HepG2 (cell line): ENCODE measurements at regions not wholly inside any gene's neighbourhood (a gene's known extent, or its start where the extent isn't known, plus 50 kb on each side); places are given as distances from the start of the nearest gene placed in this dataset.

Experiments
- ATAC-seq: fragments of 200-7000 bp; cut with Tn5 transposase; 3 replicates; pipeline ENCODE4 v1.9.1; 2020; ENCODE audit warnings: mild to moderate bottlenecking, moderate library complexity
- BruUV-seq: library from RNA; stranded (reverse); fragments of 400-500 nt; replicated peaks from 2 replicates; lab custom pipeline; 2021; lab: Mats Ljungman, UMichigan
- CTCF ChIA-PET: fragments of 300-600 bp; formaldehyde crosslinking; extraction: SDS; loops from one replicate; lab custom pipeline; 2021; ENCODE audit warnings: low total read pairs, inconsistent platforms, low intra/inter-chr PET ratio; lab: Yijun Ruan, JAX
- POLR2A ChIA-PET: fragments of 350-600 bp; sonication (Branson Sonifier 250); formaldehyde crosslinking; loops from one replicate; lab custom pipeline; 2020; ENCODE audit warnings: antibody characterized with exemption, inconsistent platforms; lab: Yijun Ruan, JAX
- DNase-seq: peaks from one replicate; pipeline ENCODE4 v3.0.0-alpha.2; 2015; ENCODE audit warnings: low spot score
- FAIRE-seq: peaks from 3 replicates; lab custom pipeline; 2011; peaks lifted over from hg19 to GRCh38; lab: Jason Lieb, UNC
- H2AFZ ChIP-seq: one replicate; pipeline ENCODE4 v1.6.1; 2011; ENCODE audit warnings: low read length, inconsistent platforms
- H3K27ac ChIP-seq: fragments of 300-600 bp; 3 replicates; pipeline ENCODE4 v1.8.0; 2011; ENCODE audit warnings: mixed run types, mild to moderate bottlenecking, mixed read lengths, low read length, inconsistent platforms; ENCODE audit not compliant: insufficient read depth; ENCODE audit errors: extremely low read length
- H3K27me3 ChIP-seq, 2 experiments: fragments of 200-600 bp in 1 of 2; 2 replicates in 1 of 2; 3 replicates in 1 of 2; pipeline versions ENCODE4 v1.6.0 to v1.8.0; 2011; ENCODE audit warnings: low read length in 2 of 2, mild to moderate bottlenecking in 2 of 2, moderate library complexity in 2 of 2, inconsistent platforms in 1 of 2; ENCODE audit not compliant: insufficient read depth in 2 of 2, control insufficient read depth in 1 of 2
- H3K36me3 ChIP-seq, 2 experiments: fragments of 200-600 bp in 1 of 2; replicated peaks in 1 of 2; 2 replicates in 1 of 2; 3 replicates in 1 of 2; pipeline versions ENCODE4 v1.5.1 to v1.8.0; 2011; ENCODE audit warnings: low read length in 2 of 2, inconsistent platforms in 1 of 2; ENCODE audit not compliant: insufficient read depth in 2 of 2, control insufficient read depth in 1 of 2
- H3K4me1 ChIP-seq: 2 replicates; pipeline ENCODE4 v1.5.1; 2012; ENCODE audit warnings: low read length, inconsistent platforms; ENCODE audit not compliant: insufficient read depth
- H3K4me2 ChIP-seq: 2 replicates; pipeline ENCODE4 v1.6.0; 2011; ENCODE audit warnings: low read depth, low read length, inconsistent platforms
- H3K4me3 ChIP-seq, 3 experiments: fragments of 200-600 bp in 1 of 3; sonication (generic), shearing (Covaris generic) in 1 of 3; replicated peaks in 1 of 3; 2 replicates each; pipeline ENCODE4 v1.5.1; 2011 to 2016; ENCODE audit warnings: low read length in 3 of 3, inconsistent platforms in 2 of 3, low read depth in 2 of 3, mild to moderate bottlenecking in 2 of 3, control low read depth in 1 of 3, mixed read lengths in 1 of 3; ENCODE audit not compliant: insufficient read depth in 1 of 3
- H3K79me2 ChIP-seq: one replicate; pipeline ENCODE4 v1.6.1; 2011; ENCODE audit warnings: low read length, inconsistent platforms; ENCODE audit not compliant: insufficient read depth
- H3K9ac ChIP-seq: 2 replicates; pipeline ENCODE4 v1.6.0; 2011; ENCODE audit warnings: mild to moderate bottlenecking, low read depth, low read length, inconsistent platforms; ENCODE audit not compliant: insufficient read depth
- H3K9me3 ChIP-seq: 2 replicates; pipeline ENCODE4 v1.5.1; 2012; ENCODE audit warnings: mild to moderate bottlenecking, low read length
- H4K20me1 ChIP-seq: 2 replicates; pipeline ENCODE4 v1.6.0; 2011; ENCODE audit warnings: inconsistent platforms, mild to moderate bottlenecking, low read length, moderate library complexity; ENCODE audit not compliant: insufficient read depth
- GATAD1 ChIP-seq: IDR thresholded peaks from 2 replicates; pipeline ENCODE4 v1.6.1; 2016; ENCODE audit warnings: missing genetic modification reagents, missing compliant biosample characterization
- NFE2L1 ChIP-seq: sonication (generic); formaldehyde crosslinking; IDR thresholded peaks from 2 replicates; pipeline ENCODE4 v1.4.0; 2020; ENCODE audit warnings: missing genetic modification reagents, mild to moderate bottlenecking, borderline replicate concordance
- SAFB2 ChIP-seq: sonication (generic); formaldehyde crosslinking; IDR thresholded peaks from 2 replicates; pipeline ENCODE4 v1.5.1; 2020; ENCODE audit warnings: missing genetic modification reagents, low read depth, mild to moderate bottlenecking, borderline replicate concordance
- SETDB1 ChIP-seq: sonication (generic); formaldehyde crosslinking; IDR thresholded peaks from 2 replicates; pipeline ENCODE4 v1.5.1; 2020; ENCODE audit warnings: missing genetic modification reagents, mild to moderate bottlenecking, borderline replicate concordance
- ZNF124 ChIP-seq: sonication (generic); formaldehyde crosslinking; IDR thresholded peaks from 2 replicates; pipeline ENCODE4 v1.4.0; 2020; ENCODE audit warnings: missing genetic modification reagents
- ZNF20 ChIP-seq: sonication (generic); formaldehyde crosslinking; IDR thresholded peaks from 2 replicates; pipeline ENCODE4 v1.4.0; 2020; ENCODE audit warnings: mild to moderate bottlenecking, moderate library complexity, missing genetic modification reagents
- ZNF749 ChIP-seq: sonication (generic); formaldehyde crosslinking; IDR thresholded peaks from 2 replicates; pipeline ENCODE4 v1.8.0; 2022; ENCODE audit warnings: mild to moderate bottlenecking, missing genetic modification reagents, moderate library complexity, borderline replicate concordance
- ZNF775 ChIP-seq: sonication (generic); formaldehyde crosslinking; IDR thresholded peaks from 2 replicates; pipeline ENCODE4 v1.4.0; 2020; ENCODE audit warnings: missing genetic modification reagents, mild to moderate bottlenecking, moderate library complexity, borderline replicate concordance
- ZSCAN9 ChIP-seq: IDR thresholded peaks from 2 replicates; pipeline ENCODE4 v1.6.1; 2016; ENCODE audit warnings: borderline replicate concordance
- WGBS: methylation state at CpG from one replicate; pipeline ENCODE4 v1.1.6; 2017; ENCODE audit warnings: low lambda C conversion rate; 5-methylcytosine and 5-hydroxymethylcytosine counted together
- in situ Hi-C: cut with HindIII; loops from 2 replicates; pipeline ENCODE4 v1.10.0; 2017; ENCODE audit warnings: low pct_unique_long_range_greater_than_20kb; ENCODE audit not compliant: extremely low pct_ligation_motif_present
- intact Hi-C: fragments of 100-400 bp; cut with micrococcal nuclease; formaldehyde crosslinking; loops from one replicate; pipeline ENCODE4 v1.10.0; 2022; ENCODE audit not compliant: unreplicated experiment
- TF ChIP-seq, protein P1 (sequence below): sonication (generic); formaldehyde crosslinking; IDR thresholded peaks from 2 replicates; pipeline ENCODE4 v1.4.0; 2020; ENCODE audit warnings: mild to moderate bottlenecking, missing genetic modification reagents
- TF ChIP-seq, protein P2 (sequence below): IDR thresholded peaks from 2 replicates; pipeline ENCODE4 v1.6.1; 2016; ENCODE audit warnings: missing genetic modification reagents, missing compliant biosample characterization
- TF ChIP-seq, protein P3 (sequence below), 2 experiments: IDR thresholded peaks; 2 replicates each; pipeline ENCODE4 v1.6.1; 2011 to 2012; ENCODE audit warnings: low read length in 2 of 2, borderline replicate concordance in 1 of 2, low read depth in 1 of 2, mild to moderate bottlenecking in 1 of 2, moderate library complexity in 1 of 2

GRCh38 chr10:124242791-124243190, 149.4 kb upstream of the CHST15 start:
- no peaks in the 10 kb centered on the region for H3K36me3 ChIP-seq
- no peak overlapping the region for H2AFZ ChIP-seq
- no peak overlapping the region for H3K4me2 ChIP-seq
- no TSS peak for BruUV-seq
- in situ Hi-C loops (no loop called here), intact Hi-C loops (no loop called here)
- H3K27ac ChIP-seq, result no peak overlapping the region
- WGBS, result 32% methylated on average over 5 of the region's 8 CpGs
- no peaks in the 10 kb centered on the region for H3K4me1 ChIP-seq
- no peak overlapping the region for H3K9ac ChIP-seq
- no peak for DNase-seq
- FAIRE-seq, result no peak
- ChIA-PET POLR2A (no interaction called here), CTCF (no interaction called here)
- no peaks in the 10 kb centered on the region for H4K20me1 ChIP-seq
- H3K9me3 ChIP-seq, result no peaks in the 10 kb centered on the region
- H3K27me3 ChIP-seq, result peaks cover 2 to 27% of the 10 kb centered on the region in 2 experiments; a peak in 3 of 5 replicates
- ATAC-seq, result no peak
- no peaks in the 10 kb centered on the region for H3K79me2 ChIP-seq
- no peak overlapping the region for H3K4me3 ChIP-seq
- TF ChIP-seq, protein P1, sequence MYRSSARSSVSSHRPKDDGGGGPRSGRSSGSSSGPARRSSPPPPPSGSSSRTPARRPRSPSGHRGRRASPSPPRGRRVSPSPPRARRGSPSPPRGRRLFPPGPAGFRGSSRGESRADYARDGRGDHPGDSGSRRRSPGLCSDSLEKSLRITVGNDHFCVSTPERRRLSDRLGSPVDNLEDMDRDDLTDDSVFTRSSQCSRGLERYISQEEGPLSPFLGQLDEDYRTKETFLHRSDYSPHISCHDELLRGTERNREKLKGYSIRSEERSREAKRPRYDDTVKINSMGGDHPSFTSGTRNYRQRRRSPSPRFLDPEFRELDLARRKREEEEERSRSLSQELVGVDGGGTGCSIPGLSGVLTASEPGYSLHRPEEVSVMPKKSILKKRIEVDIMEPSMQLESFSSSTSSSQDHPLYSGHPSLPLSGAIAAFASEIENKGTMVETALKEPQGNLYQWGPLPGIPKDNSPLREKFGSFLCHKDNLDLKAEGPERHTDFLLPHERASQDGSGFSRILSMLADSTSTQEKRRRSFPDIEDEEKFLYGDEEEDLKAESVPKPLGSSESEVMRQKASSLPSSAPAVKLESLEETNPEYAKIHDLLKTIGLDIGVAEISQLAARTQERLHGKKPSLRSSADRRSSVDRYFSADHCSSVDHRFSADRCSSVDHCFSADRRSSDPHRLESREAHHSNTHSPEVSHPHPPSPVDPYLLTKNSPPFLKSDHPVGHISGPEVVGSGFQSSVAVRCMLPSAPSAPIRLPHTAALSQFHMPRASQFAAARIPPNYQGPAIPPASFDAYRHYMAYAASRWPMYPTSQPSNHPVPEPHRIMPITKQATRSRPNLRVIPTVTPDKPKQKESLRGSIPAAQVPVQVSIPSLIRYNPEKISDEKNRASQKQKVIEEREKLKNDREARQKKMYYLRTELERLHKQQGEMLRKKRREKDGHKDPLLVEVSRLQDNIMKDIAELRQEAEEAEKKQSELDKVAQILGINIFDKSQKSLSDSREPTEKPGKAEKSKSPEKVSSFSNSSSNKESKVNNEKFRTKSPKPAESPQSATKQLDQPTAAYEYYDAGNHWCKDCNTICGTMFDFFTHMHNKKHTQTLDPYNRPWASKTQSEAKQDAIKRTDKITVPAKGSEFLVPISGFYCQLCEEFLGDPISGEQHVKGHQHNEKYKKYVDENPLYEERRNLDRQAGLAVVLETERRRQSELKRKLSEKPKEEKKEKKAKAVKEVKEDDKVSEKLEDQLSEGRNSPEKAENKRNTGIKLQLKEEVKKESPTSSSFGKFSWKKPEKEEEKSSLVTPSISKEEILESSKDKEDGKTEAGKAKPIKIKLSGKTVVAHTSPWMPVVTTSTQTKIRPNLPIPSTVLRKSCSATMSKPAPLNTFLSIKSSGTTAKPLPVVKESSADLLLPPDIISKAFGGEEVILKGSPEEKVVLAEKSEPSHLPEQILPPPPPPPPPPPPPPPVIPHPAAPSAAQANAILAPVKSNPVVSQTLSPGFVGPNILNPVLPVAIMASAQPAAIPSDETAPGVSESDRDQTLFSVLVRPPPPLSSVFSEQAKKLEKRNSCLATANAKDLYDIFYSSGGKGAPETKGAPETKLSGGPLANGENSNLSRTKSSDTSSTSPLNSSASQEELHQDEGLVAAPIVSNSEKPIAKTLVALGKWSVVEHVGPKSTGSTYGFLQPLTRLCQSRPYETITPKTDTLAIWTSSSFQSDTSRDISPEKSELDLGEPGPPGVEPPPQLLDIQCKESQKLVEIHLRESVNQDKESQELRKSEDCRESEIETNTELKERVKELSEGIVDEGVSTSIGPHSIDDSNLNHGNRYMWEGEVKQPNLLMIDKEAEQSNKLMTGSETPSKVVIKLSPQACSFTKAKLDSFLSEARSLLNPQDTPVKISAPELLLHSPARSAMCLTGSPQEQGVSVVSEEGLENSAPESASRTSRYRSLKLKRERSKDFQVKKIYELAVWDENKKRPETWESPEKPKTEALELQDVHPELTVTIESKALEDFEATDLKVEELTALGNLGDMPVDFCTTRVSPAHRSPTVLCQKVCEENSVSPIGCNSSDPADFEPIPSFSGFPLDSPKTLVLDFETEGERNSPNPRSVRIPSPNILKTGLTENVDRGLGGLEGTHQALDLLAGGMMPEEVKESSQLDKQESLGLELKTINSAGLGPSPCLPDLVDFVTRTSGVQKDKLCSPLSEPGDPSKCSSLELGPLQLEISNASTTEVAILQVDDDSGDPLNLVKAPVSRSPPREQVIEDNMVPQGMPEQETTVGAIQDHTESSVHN (CRISPR knock-in tag), result no peak
- TF ChIP-seq ZSCAN9 (CRISPR knock-in tag) (no peak), ZNF775 (CRISPR knock-in tag) (no peak), ZNF749 (no peak), GATAD1 (CRISPR knock-in tag) (no peak), SAFB2 (CRISPR knock-in tag) (no peak), SETDB1 (no peak), ZNF20 (CRISPR knock-in tag) (no peak), ZNF124 (no peak), NFE2L1 (CRISPR knock-in tag) (no peak)
- TF ChIP-seq, protein P2, sequence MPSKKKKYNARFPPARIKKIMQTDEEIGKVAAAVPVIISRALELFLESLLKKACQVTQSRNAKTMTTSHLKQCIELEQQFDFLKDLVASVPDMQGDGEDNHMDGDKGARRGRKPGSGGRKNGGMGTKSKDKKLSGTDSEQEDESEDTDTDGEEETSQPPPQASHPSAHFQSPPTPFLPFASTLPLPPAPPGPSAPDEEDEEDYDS (CRISPR knock-in tag), result no peak
- TF ChIP-seq, protein P3, sequence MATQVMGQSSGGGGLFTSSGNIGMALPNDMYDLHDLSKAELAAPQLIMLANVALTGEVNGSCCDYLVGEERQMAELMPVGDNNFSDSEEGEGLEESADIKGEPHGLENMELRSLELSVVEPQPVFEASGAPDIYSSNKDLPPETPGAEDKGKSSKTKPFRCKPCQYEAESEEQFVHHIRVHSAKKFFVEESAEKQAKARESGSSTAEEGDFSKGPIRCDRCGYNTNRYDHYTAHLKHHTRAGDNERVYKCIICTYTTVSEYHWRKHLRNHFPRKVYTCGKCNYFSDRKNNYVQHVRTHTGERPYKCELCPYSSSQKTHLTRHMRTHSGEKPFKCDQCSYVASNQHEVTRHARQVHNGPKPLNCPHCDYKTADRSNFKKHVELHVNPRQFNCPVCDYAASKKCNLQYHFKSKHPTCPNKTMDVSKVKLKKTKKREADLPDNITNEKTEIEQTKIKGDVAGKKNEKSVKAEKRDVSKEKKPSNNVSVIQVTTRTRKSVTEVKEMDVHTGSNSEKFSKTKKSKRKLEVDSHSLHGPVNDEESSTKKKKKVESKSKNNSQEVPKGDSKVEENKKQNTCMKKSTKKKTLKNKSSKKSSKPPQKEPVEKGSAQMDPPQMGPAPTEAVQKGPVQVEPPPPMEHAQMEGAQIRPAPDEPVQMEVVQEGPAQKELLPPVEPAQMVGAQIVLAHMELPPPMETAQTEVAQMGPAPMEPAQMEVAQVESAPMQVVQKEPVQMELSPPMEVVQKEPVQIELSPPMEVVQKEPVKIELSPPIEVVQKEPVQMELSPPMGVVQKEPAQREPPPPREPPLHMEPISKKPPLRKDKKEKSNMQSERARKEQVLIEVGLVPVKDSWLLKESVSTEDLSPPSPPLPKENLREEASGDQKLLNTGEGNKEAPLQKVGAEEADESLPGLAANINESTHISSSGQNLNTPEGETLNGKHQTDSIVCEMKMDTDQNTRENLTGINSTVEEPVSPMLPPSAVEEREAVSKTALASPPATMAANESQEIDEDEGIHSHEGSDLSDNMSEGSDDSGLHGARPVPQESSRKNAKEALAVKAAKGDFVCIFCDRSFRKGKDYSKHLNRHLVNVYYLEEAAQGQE (IDR thresholded peaks at IDR 0.05; ENCODE audit: borderline replicate concordance in 1 of 2, low read depth in 1 of 2, low read length in 2 of 2), result no peak
